ENCODE measurements at regions not wholly inside any gene's neighbourhood (a gene's known extent, or its start where the extent isn't known, plus 50 kb on each side); places are given as distances from the start of the nearest gene placed in this dataset.

GRCh38 chr15:100779331-100780207, 100.1 kb upstream of the ALDH1A3 start:
- no peak for TF ChIP-seq CTCF (IDR thresholded peaks at IDR 0.05)
- TF ChIP-seq POLR2A (IDR thresholded peaks at IDR 0.05) = no peak

Measured in sigmoid colon (tissue), 3 donors.